ENCODE measurements at regions not wholly inside any gene's neighbourhood (a gene's known extent, or its start where the extent isn't known, plus 50 kb on each side); places are given as distances from the start of the nearest gene placed in this dataset.

DNA sequence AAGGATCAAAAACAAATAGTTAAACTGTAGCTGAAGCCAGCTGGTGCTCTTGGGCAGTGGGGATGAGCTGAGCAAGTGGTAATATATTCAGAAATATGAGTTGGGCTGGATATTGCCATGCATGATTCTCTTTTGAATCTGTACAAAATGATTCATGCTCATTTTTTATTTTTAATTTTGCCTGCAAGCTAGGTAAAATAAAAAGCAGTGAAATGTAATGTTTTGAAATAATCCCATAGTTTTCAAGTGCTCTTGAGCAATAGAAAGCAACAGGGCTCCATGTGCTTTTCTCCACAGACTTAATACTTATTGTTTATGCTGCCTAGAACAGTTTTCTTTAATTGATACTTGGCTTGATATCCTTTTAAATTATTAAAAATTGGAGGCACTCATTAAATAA is 489.3 kb downstream of the TLE4 start:
- H3K27me3 ChIP-seq: no peaks in the 10 kb centered on the region
- DNase-seq (no peak), ATAC-seq (no peak)
- TF ChIP-seq, protein P1, sequence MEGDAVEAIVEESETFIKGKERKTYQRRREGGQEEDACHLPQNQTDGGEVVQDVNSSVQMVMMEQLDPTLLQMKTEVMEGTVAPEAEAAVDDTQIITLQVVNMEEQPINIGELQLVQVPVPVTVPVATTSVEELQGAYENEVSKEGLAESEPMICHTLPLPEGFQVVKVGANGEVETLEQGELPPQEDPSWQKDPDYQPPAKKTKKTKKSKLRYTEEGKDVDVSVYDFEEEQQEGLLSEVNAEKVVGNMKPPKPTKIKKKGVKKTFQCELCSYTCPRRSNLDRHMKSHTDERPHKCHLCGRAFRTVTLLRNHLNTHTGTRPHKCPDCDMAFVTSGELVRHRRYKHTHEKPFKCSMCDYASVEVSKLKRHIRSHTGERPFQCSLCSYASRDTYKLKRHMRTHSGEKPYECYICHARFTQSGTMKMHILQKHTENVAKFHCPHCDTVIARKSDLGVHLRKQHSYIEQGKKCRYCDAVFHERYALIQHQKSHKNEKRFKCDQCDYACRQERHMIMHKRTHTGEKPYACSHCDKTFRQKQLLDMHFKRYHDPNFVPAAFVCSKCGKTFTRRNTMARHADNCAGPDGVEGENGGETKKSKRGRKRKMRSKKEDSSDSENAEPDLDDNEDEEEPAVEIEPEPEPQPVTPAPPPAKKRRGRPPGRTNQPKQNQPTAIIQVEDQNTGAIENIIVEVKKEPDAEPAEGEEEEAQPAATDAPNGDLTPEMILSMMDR (IDR thresholded peaks at IDR 0.05): no peak
- TF ChIP-seq POLR2A (IDR thresholded peaks at IDR 0.05): no peak
- peak overlapping the region in 2 of 12 donors; percentile 8 to 35 for H3K27ac ChIP-seq
- no peak overlapping the region for H3K4me3 ChIP-seq
- H3K36me3 ChIP-seq: no peaks in the 10 kb centered on the region
- peaks cover 0 to 7% (median 0%) of the 10 kb centered on the region in 12 donors for H3K4me1 ChIP-seq
- H3K9me3 ChIP-seq: peaks cover 0 to 31% (median 2%) of the 10 kb centered on the region in 12 donors
- intact Hi-C loops (cut with DNase I): no loop called here

- Histone ChIP-seq H3K36me3 (no peaks in the 10 kb centered on the region), H3K27ac (no peak overlapping the region), H3K27me3 (no peaks in the 10 kb centered on the region), H3K9me3 (peaks cover 0 to 33% (median 2%) of the 10 kb centered on the region in 12 donors), H3K4me3 (no peak overlapping the region), H3K4me1 (peaks cover 0 to 7% (median 0%) of the 10 kb centered on the region in 12 donors)
- ATAC-seq (no peak), DNase-seq (no peak)
- WGBS, 4 donors: 87 to 96% (median 93%) methylated on average over 5 of the region's 5 CpGs
- intact Hi-C loops (cut with DNase I): loop anchor here in 1 of 10 donors (1.0 kb wide), 1 partner anchor 19 kb away; no protein-coding TSS in a partner anchor
- TF ChIP-seq, protein P1 (IDR thresholded peaks at IDR 0.05): no peak
- TF ChIP-seq POLR2A (IDR thresholded peaks at IDR 0.05): no peak
These were observed 488.2 kb downstream of the TLE4 start for GRCh38 chr9:80059979-80060378.

DNA sequence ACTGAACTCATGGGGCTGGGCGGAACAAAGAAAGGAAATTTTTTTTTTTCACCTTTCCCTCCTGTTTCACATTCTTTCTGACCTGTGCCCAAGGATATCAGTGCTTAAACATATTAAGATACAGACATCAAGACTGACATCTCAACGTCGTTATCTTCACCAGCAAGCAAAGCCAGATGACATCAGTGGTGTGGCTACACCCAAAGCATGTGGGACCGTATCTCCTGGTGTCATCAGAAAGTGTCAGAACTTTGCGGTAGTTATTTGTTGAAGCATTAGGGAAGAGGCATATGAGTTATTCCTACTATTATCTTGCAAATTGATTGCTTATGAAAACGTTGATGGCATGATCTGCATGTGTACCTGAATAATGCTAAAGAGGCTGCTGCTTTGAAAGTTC is 487.4 kb downstream of the TLE4 start:
- TF ChIP-seq, protein P1 (IDR thresholded peaks at IDR 0.05): no peak
- no peak for TF ChIP-seq POLR2A (IDR thresholded peaks at IDR 0.05)

GRCh38 chr9:80052830-80053229 is 481.1 kb downstream of the TLE4 start:
- intact Hi-C loops (cut with DNase I): no loop called here
- no peak overlapping the region for H3K27ac ChIP-seq
- WGBS, 4 donors: 85 to 96% (median 89%) methylated on average over 1 of the region's 1 CpG
- no peaks in the 10 kb centered on the region for H3K27me3 ChIP-seq
- peaks cover 0 to 46% (median 17%) of the 10 kb centered on the region in 12 donors for H3K9me3 ChIP-seq
- no peak for DNase-seq
- no peaks in the 10 kb centered on the region for H3K4me1 ChIP-seq
- TF ChIP-seq, protein P1 (IDR thresholded peaks at IDR 0.05): no peak
- TF ChIP-seq POLR2A (IDR thresholded peaks at IDR 0.05): no peak
- no peak overlapping the region for H3K4me3 ChIP-seq
- no peak for ATAC-seq
- H3K36me3 ChIP-seq: no peaks in the 10 kb centered on the region

More for the DNA sequence above, 487.4 kb downstream of the TLE4 start:
- WGBS, 4 donors: 68 to 80% (median 74%) methylated on average over 6 of the region's 6 CpGs
- intact Hi-C loops (cut with DNase I): loop anchor here in 1 of 10 donors (1.0 kb wide), 1 partner anchor 18 kb away; no protein-coding TSS in a partner anchor
- H3K9me3 ChIP-seq: peaks cover 0 to 41% (median 2%) of the 10 kb centered on the region in 12 donors
- peaks cover 0 to 7% (median 0%) of the 10 kb centered on the region in 12 donors for H3K4me1 ChIP-seq
- H3K27ac ChIP-seq: no peak overlapping the region
- ATAC-seq: no peak
- H3K4me3 ChIP-seq: no peak overlapping the region
- H3K27me3 ChIP-seq: no peaks in the 10 kb centered on the region
- no peaks in the 10 kb centered on the region for H3K36me3 ChIP-seq
- no peak for DNase-seq
